Activated CD4-positive, alpha-beta T cell treated with anti-CD3 and anti-CD28 coated beads, Interleukin-2, Interleukin-6, amounts not matched to agents 100 ng/mL and 50 ng/mL, durations not matched to agents 16 hours and 8 hours (primary cell): ENCODE measurements at regions not wholly inside any gene's neighbourhood (a gene's known extent, or its start where the extent isn't known, plus 50 kb on each side); places are given as distances from the start of the nearest gene placed in this dataset.

ENCODE experiments used
- DNase-seq: peaks from one replicate; pipeline ENCODE4 v3.0.0-alpha.2; 2020

- DNase-seq, result no peak
These were observed 311.8 kb upstream of the ATP2B1 start for GRCh38 chr12:90020436-90020835.

- no peak for DNase-seq
These were observed 311.4 kb upstream of the ATP2B1 start for GRCh38 chr12:90020014-90020413.

GRCh38 chr12:90017316-90017715, 308.7 kb upstream of the ATP2B1 start:
- no peak for DNase-seq

DNA sequence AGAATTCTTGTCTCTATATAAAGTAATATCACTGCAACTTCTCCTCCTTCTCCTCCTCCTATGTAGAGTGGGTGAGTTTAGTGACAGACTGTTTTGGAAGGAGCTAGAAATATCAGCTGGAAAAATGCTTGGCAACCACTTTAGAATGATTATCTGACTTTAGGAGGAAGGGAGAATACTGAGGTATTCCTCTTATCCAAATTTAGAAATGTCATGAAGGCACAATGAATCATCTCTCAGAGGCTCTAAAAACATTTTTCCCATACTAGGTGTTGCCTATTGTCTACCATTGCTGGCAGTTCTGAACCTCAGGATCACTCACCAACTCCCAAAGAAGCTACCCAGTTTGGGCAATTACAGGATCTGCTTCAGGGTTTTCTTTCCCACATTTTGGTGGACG, 306.6 kb upstream of the ATP2B1 start:
- DNase-seq, result no peak

DNA sequence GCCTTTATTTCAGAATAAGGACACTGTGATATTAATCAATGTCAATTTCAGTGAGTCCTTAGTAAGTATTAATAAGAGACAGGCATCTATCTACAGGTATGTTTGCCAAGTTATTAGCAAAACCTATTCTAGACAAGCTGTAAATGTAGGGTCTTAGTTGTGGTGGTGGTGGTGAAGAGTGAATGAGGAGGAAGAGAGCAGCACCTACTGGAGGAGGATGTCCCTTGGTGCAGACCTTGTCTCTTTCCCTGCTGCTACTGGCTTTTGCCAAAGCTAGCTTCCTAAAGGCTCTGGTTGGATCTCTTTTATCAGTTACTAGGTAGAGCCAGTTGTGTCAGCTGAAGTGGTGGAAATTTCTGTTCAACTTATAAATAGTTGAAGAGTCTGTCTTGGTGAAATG, 304.8 kb upstream of the ATP2B1 start:
- DNase-seq, result no peak

DNA sequence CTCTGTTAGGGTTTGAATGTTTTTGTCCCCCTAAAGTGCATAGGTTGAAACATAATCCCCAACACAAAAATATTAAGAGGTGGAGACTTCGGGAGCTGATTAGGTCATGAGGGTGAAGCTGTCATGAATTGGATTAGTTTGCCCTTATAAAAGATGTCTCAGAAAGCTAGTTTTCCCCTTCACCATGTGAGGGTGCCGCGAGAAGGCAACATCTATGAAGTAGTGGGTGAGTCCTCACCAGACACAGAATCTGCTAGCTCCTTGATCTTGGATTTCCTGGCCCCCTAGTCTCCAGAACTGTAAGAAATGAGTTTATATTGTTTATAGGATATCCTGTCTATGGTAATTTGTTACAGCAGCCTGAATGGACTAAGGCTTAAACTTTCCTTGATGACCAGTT, 301.5 kb upstream of the ATP2B1 start:
- DNase-seq, result no peak

GRCh38 chr12:90008277-90008676, 299.6 kb upstream of the ATP2B1 start:
- DNase-seq, result no peak

- DNase-seq, result no peak
These were observed 295.9 kb upstream of the ATP2B1 start for GRCh38 chr12:90004319-90005074.

- DNase-seq, result no peak
These were observed 295.1 kb upstream of the ATP2B1 start for GRCh38 chr12:90003688-90004087.

DNA sequence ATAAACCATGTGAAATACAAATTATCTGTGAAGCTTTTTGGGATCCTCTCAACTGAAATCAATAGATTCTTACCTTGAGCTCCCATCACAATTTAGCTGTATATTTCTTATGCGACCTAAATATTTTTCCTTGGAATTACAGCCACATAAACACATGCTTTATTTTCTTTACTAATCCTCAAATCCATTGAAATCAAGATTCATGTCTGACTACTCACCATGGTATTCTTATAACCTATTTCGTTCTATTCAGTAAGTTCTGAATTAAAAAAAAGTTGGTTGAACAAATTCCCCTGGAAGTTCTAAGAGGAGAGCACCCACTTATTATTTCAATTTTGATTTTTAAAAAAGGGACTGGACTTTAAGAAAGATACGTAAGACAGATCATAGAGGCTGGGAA, 292.1 kb upstream of the ATP2B1 start:
- DNase-seq, result no peak

DNA sequence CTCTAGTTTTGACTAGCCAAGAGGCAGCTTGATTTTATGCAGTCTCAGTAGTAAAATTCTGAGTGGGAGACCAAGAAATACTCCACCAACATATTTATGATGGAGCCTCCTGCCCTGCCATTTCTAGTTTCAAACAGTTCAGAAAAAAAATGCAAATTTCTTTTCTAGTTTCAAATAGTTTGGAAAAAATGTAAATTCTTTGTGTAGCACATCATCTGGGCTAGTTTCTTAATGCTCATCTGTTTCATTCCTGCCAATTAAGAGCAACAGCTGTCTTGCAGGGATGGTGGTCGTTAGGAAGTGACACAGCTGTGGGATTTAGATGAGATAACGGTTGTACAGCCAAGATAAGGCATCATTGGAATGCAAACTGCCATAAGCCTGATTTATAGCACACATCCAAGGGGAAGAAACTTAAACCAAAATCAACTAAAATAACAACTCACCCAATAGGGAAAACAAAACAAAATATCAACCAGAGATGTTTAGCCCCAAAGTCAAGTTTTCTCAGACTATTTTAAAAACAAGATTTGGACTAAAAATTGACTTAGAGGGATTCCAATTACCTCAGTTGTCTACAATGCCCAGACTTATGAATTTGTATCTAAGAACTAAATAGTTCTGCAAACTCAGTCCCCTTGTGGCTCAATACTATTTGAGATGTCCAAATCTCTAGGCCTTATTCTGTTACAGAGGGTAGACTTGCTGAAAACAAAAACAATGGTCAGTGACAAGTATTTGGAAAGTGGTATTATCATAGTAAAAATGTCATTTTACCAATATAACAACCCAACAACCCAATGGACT, 291.3 kb upstream of the ATP2B1 start:
- no peak for DNase-seq

DNA sequence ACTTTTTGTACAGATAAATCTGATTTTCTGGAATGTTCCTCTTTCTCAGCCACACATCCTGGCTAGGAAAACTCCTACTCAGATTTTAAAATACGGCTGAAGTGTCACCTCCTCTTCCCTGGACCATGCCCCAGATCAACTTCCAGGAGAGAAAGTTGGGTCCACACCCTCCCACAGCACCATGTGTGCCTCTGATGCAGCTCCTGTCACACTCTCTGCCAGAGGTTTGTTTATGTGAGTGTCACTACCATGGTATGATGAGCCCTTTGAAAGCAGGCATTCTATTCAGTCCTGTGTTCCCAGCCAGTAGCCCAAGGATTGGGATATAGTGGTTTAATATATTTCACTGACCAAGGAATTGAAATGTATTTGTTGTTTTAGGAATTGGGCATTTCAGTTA, 287.2 kb upstream of the ATP2B1 start:
- no peak for DNase-seq

GRCh38 chr12:89994911-89995310, 286.3 kb upstream of the ATP2B1 start:
- DNase-seq, result no peak

- DNase-seq, result no peak
These were observed 285.0 kb upstream of the ATP2B1 start for GRCh38 chr12:89993632-89994031.

- no peak for DNase-seq
These were observed 284.2 kb upstream of the ATP2B1 start for GRCh38 chr12:89992668-89993451.

- peak; percentile 38 for DNase-seq
These were observed 283.4 kb upstream of the ATP2B1 start for GRCh38 chr12:89991807-89992590.

- DNase-seq, result no peak
These were observed 279.7 kb upstream of the ATP2B1 start for GRCh38 chr12:89988188-89988915.

- no peak for DNase-seq
These were observed 277.3 kb upstream of the ATP2B1 start for GRCh38 chr12:89985935-89986334.

DNA sequence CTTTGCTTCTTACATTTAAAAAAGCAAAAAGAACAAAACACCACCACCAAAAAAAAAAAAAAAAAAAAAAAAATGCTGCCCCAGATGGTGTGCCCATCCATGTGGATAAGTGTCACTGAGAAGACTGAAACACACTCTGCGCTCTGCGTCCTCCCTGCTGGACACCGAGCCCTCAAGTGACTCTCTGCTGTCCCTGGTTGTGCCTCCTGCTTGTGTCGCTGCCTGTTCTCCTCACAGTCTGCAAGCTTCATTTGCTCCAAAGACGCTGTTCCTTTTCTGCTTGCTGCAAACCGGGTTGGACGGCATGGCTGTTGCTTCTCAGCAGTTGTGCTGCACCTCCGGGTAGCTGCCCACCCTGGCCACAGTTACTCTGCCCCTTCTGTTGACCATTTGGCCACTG, 276.2 kb upstream of the ATP2B1 start:
- no peak for DNase-seq

DNA sequence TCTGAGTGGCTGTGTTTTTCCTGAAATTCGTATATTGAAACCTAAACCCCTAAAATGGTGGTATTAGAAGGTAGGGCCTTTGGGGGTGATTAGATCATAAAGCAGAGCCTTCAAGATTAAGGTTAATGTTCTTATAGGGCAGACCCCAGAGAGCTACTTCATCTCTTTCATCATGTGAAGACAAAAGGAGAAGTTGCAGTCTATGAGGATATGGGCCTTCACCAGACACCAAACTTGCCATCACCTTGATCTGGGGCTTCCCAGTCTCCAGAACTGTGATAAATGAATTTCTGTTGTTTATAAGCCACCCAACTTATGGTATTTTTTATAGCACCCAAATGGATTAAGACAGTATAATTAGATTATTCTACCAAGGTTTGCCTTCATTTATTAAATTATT, 275.0 kb upstream of the ATP2B1 start:
- DNase-seq, result no peak

DNA sequence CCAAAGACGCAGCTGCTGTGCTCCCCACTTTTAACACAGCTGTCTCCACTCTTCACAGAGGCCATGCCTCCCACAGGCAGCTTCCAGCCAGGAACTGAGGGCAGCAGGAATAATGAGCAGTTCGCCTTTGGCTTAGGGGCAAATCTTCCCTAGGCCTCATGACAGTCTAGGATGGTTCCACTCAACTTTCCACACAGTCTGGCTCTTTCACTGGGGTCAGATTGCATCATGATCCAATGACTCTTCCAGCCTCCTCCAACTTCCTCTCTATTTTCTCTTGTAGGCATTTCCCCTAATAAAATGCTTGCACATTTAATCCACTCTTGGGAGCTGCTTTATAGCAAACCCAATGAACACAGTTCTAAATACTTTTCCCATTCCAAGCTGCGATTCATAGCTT, 271.6 kb upstream of the ATP2B1 start:
- no peak for DNase-seq
